Hematopoietic multipotent progenitor cell treated with erythropoietin and hydrocortisone succinate and interleukin-3 and kit ligand, for 8 days (in vitro differentiated cells): ENCODE measurements at regions not wholly inside any gene's neighbourhood (a gene's known extent, or its start where the extent isn't known, plus 50 kb on each side); places are given as distances from the start of the nearest gene placed in this dataset.

Source experiments
- DNase-seq: peaks from one replicate; pipeline ENCODE4 v3.0.0-alpha.2; 2015

GRCh38 chr4:162727232-162727631 is 439.5 kb downstream of the NAF1 start:
- no peak for DNase-seq

GRCh38 chr4:162715401-162715800 is 451.3 kb downstream of the NAF1 start:
- DNase-seq = no peak

DNA sequence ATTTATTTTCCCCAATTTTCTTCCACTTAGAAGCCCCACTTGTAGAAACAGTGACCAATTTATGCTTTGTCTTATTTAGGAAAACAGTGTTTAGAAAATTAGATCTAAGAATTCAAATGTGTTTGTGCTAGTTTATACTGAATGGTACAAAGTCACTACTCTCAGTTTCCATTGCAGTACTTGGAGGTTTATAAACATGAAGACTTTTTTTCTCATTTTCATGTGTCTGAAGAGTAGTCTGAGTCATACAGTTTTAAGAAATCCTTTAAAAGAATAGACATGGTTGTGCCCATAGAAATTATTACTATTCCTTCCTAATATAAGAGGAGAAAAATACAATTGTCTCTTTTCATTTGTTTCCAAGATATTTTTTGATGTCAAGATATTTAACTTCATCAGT is 458.7 kb downstream of the NAF1 start:
- no peak for DNase-seq

DNA sequence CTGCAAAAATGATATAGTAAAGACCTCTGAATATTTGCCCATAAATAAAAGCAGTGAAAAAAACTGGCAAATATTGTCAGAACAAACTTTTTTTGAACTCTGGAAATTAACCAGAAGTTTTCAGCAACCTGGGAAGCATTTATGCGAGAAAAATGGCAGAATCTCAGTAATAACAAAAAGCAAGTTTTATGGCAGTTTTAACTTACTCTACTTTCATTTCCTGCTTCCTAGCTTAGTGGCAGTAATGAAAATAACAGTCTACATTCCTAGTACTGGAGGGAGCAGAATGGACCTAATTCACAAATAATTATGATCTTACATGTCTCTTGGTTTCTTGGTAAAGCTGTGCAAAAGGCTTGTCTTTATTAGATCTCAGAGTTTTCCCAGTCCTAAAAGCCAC is 460.1 kb downstream of the NAF1 start:
- no peak for DNase-seq

DNA sequence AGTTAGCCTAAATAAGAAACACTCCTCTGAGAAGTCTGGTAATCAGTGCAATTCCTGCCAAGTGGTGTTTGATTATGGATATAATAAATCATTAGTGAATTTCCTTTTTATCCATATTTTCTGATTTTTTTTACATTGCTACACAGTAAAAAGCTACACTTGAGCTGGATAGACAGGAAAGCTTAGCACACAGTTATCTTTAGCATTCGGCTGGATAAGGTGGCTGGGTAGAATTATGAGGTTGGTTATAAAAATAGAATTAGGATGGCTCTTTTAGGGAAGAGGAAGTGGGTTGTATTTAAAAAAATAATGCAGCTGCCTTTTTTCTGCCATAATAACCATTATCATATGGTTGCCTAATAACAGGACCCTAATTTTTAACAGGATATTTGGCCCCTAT is 460.6 kb downstream of the NAF1 start:
- DNase-seq = no peak

DNA sequence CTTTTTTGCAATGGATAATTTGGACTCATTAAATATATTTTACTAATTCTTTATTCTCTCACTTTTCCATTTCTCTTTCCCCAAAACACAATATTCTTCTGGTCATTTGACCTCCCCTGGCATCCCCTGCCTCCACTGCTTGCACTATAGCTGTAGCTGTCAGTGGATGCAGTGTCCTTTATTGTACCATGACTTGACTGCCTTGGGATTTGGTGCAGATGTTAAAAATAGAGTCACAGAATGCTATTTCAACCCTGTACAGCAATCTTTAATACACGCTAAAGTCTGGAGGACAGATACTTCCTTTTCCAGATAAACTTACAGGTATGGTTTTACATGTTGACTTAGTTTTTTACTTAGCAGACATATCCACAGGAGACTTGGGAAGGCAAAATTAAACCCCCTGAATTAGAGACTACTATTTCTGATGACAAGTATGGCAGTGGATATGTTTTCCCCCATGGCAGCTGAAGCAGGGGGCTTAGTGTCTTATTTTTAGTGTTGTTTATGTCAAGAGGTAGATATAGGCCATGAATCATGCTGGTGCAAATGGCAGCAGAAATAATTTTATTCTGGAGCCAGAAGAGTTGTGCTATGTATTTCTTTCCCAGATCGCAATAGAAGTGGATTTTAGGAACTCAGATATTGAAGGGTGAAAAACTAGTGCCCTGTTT is 461.4 kb downstream of the NAF1 start:
- DNase-seq = no peak

DNA sequence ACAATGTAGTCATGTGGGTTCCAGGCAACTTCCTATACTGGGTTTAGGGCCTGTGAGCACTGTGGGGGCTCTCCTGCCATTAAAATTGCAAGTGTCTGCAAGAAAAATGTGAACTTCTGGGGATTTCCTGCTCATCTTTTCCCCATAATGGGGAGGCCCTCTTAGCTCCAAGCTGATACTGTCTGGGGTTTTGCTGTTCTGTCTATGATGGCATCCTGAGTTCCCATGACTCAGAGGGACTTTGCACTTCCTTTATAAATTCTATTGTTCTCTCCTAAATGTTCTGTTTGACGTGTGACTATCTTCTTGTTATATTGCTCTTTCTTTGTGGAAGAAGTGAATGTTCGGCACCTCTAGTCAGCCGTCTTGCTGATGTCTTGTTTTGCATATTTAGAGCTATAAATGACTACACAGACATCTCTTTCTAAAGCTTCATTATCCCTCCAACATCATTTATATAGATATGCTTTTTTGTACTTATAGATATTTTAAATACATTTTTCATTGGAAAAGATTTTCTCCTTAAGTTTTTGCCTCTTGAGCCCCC is 465.8 kb downstream of the NAF1 start:
- no peak for DNase-seq

DNA sequence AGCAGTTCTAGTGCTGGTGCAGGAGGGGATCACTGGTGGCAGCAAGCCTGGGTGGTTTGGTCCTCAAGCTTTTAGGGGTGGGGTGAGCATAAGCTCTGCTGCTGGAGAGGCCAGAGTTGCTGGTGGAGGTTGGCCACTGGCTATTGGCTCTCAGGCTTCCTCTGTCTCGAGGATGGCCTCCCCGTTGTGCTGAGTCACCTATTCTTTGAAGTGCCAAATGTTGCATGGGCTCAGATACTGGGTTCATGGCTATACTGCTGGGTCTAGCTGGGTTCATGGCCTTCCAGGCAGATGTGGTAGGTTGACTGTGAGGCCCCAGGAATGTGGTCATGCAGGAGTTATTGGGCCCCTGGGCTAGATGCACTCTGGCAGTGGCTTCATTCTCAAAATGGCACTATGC is 466.3 kb downstream of the NAF1 start:
- DNase-seq = no peak

- DNase-seq = no peak
These were observed 467.1 kb downstream of the NAF1 start for GRCh38 chr4:162699629-162700028.

DNA sequence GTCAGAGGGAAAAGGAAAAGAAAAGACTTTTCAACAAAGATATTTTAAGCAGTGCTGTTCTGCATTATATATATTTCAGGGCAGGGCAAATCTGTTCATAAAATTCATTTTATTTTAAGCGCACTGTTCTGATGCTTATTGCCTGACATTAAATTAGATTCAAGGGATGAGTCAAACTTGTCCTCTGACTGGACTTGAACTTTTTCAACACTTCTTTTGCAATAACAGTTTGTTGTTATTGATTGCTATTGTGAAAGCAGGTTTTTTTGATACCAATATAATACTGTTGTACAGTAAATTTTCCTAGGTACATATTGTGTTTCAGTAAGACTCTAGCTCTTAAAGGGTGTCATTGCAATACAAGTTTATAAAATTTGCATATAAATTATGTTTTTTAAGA is 481.3 kb downstream of the NAF1 start:
- DNase-seq = no peak

DNA sequence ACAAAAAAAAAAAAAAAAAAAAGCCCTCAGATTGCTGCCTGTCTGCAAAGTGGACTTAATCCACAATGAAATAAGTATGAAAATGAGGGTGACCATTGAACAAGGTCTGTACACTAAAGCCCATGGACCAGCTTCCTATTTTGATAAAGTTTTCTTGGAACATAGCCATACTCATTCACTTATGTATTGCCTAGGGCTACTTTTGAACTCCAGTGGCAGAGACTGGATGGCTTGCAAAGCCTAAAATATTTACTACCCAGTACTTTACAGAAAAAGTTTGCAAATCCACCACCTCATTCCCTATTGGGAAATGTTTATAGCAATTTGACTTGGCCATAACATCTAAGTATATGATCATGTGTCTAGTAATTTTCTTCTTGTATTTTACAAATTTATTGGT is 481.7 kb downstream of the NAF1 start:
- no peak for DNase-seq

DNA sequence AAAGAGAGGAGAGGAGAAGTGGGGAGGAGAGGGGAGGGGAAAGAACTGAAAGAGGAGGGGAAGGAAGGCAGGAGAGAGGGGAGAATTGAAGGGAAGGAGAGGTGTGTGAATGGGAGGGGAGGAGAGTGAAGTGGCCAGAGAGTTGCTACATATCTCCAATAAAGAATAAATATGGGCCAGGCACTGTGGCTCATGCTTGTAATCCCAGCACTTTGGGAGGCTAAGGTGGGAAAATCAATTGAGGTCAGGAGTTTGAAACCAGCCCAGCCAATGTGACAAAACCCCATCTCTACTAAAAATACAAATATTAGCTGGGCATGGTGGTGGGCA is 482.4 kb downstream of the NAF1 start:
- DNase-seq = no peak

DNA sequence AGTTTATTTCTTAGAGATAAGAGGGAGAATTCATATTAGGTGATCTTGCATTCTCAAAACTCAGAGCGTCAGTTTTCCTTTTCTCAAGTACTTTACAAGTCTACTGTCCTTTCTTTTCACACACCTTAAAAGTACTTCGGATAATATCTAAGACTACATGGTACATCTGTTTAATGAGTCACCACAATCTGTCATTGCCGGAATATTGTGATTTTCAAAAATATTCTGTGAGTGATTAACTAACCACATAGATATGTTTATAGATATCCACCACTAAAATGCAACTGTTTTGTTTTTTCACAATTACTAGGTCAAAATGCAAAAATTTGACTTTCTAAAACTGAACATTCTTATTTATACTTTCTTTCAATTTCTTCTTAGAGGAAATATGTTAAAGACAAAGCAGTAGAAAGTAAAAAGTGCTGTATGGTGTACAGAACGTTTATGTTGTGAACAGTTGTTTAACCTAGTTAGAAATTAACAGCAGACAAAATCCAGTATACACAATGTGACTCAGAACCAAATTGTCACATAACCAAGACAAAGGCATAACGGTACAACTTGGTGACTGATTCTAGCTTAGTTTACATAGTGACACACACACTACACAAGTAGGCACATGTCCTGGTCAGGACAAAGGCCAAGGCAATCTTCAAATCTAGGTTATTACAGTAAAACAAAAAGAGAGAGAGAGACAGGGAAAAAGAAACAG is 482.9 kb downstream of the NAF1 start:
- no peak for DNase-seq

DNA sequence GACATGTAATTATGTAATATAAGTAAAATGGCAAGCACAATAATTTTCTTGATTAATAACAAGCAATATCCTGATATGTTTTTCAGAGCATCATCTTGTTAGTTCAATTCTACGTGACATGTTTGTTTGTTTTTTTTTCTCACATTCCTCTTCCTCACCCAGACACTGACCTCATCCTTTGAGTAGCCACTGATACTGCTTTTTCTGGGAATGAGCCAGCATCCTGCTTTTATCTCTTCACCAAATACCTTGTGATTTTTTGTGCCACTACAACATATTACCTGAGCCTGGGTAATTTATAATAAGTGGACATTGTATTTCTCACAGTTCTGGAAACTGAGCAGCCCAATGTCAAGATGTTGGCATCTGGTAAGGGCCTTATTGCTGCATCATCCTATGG is 484.0 kb downstream of the NAF1 start:
- DNase-seq = no peak

- no peak for DNase-seq
These were observed 485.5 kb downstream of the NAF1 start for GRCh38 chr4:162681212-162681611.

- DNase-seq = no peak
These were observed 491.0 kb downstream of the NAF1 start for GRCh38 chr4:162675661-162676060.

DNA sequence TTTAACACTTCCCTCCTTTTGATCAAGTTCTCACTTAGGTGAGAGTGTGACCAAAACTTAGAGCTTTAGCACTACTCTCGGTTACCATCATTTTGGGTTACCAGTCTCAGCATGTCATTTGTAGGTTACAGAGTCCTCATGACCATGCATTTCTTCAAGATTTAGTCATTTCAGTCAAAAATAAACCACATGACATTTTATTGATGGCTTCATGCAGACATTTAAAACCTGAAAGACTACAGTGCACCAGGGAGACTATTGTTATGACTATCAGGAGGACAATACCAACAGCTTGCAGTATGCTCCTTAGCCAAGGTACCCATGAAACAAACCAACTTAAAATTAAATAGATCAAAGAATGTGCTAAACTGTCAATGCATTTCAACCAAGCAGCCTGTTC is 498.1 kb upstream of the FSTL5 start:
- DNase-seq = no peak

GRCh38 chr4:162659716-162660115 is 495.9 kb upstream of the FSTL5 start:
- no peak for DNase-seq

GRCh38 chr4:162657966-162658365 is 494.2 kb upstream of the FSTL5 start:
- DNase-seq = no peak

- no peak for DNase-seq
These were observed 486.4 kb upstream of the FSTL5 start for GRCh38 chr4:162650166-162650565.

GRCh38 chr4:162645381-162645780 is 481.6 kb upstream of the FSTL5 start:
- DNase-seq = no peak

DNA sequence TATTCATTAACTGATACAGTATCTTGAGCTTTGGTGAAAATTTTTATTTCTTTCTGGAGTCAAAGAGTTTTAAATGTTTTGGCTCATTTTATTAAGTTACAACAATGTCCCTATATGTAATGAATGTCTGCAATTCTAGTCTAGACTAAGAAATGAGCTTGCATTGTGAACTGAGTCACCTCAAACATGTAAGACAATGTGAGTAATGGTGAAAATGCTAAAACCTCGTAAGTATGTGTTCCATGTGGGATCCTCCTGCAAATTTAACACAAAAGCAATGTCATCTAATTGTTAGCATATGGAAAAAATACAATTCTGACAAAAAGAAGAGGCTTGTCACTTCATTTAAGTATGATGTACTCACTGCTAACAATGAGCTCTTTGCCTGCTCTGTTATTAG is 480.5 kb upstream of the FSTL5 start:
- no peak for DNase-seq

- DNase-seq = no peak
These were observed 476.4 kb upstream of the FSTL5 start for GRCh38 chr4:162640152-162640551.

GRCh38 chr4:162634390-162634789 is 470.6 kb upstream of the FSTL5 start:
- DNase-seq = no peak

DNA sequence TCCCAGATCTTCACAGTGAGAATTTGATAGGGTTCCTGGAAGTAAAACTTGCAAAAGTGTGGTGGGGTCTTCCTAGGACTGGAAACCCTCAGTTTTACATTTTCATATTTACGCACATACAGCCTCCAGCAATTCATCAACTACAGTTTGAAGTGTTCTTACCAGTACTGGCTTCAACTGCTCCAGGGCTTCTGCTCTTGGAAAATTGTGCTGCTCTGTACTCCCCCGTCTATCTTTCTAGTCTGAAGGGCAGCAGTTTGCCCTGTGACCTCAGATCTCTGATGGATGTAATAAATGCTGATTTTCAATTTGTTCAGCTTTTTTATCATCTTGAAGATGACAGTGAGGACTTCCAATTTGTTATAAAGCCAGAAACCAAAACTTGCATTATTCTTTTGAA is 458.9 kb upstream of the FSTL5 start:
- no peak for DNase-seq
